GM10248 (cell line): ENCODE measurements at regions not wholly inside any gene's neighbourhood (a gene's known extent, or its start where the extent isn't known, plus 50 kb on each side); places are given as distances from the start of the nearest gene placed in this dataset.
"Not testable (repeated sequence)": the region's sequence is repeated elsewhere in the genome, so short reads cannot be mapped to it uniquely, and the experiment has no call there.

Experiments
- CTCF ChIA-PET: fragments of 300-600 bp; sonication (Branson Sonifier 250); formaldehyde crosslinking; extraction: SDS; loops from one replicate; lab custom pipeline; 2021; ENCODE audit warnings: antibody characterized with exemption; lab: Yijun Ruan, JAX
- POLR2A ChIA-PET: fragments of 350-650 bp; sonication (Branson Sonifier 250); formaldehyde crosslinking; extraction: SDS; loops from one replicate; lab custom pipeline; 2020; ENCODE audit warnings: antibody characterized with exemption; lab: Yijun Ruan, JAX
- DNase-seq: peaks from one replicate; pipeline ENCODE4 v3.0.0; 2012; ENCODE audit errors: extremely low spot score

DNA sequence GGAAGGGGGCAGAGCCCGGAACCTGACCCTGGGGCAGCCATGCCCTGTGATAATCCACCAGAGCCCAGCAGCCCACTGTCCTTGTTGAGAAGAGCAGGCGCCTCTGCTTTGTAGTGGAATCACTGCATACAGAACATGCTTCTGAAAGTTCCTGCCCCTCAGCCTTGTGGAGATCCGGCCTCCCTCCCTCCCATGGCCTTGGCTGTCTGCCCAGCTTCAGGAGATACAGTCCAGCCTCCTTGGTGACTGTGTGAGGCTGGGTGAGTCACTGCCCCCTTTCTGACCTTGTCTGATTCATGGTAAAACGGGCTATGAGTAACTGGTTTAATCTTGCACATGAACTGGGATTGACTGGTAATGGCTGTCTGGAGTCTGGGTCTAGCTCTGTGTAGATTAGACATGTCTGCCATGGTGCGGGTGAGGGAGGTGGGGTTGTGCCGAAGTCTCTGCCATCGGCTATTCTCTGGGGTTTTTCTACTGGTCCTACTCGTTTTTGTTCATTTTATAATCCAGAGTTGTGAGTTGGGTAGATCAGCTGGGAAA, 144.0 kb upstream of the ZNF469 start:
- CTCF ChIA-PET, POLR2A ChIA-PET: not testable (repeated sequence)
- peak; percentile 38 for DNase-seq

DNA sequence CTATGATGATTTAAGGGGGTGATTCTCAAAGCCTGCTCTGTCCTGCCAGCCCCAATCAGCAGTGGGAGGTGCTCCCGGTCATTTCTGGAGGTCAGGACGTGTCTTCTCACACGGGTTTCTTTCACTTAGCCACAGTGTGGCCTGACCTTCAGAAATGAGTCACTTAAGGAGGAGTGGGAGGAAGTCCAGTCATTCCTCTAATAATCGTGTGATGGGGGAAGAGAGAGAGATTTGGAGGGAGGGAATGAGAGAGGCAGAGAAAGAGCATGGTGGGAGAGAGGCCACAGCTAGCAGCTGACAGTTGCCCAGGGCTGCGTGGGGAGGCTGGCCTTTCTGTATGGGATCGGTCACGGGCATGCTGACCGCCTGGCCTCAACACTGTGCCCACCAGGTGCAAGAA, 142.6 kb upstream of the ZNF469 start:
- POLR2A ChIA-PET, CTCF ChIA-PET: not testable (repeated sequence)
- peak; percentile 22 for DNase-seq

DNA sequence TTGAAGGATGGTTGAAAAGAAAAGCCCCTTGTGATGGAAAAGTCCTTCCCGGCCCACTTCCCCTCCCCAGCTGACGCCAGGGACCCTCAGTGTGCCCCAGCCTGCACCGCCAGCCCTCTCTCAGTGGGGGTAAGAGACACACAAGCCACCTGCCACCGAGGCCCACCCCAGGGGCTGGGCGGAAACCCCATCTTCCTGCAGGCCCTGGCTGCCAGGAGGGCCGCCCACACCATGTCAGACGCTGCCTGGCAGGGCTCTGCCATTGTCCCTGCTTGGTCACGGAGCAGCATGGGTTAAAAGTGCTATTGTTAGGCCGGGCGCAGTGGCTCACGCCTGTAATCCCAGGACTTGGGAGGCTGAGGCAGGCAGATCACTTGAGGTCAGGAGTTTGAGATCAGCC, 142.0 kb upstream of the ZNF469 start:
- POLR2A ChIA-PET, CTCF ChIA-PET, DNase-seq: not testable (repeated sequence)

DNA sequence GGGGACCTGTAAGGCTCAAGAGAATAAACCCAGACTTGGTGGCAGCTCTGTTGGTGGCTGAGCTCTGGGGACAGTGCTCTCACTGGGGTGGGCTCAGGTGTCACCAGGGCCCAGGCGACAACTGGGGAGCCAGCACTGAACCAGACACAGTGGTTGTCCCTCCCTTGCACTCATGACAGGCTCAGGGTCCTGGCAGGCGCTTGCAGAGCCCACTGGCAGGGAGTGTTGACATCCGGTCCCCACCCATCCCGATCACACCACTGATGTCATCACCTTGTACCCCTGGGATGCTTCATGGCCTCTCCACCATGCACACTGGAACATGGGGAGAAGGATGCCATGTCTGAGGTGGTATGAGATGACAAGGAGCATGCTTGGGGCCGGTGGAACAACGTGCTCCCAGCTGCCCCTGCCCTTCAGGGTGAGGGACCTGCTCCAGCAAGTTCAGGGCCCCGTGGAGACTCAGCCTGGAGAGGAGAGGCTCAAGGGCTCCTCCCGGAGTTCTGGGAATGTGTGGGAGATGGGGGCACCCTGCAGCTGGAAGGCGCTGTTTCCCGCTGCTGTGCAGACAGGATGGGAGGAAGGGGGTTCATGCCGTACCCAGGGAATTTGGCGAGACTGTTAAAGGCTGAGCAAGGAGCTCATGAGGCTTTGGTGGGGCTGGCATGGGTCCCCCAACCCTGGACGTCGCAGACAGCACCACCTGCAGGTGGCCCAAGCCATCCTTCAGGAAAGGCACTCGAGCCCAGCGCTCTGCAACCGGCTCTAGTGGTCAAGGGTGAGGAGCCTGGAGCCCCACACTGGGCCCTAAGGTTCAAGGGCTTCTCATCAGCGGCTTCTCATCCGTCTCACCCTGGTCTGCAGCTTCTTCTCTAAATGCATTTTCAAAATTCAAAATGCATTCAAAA, 141.1 kb upstream of the ZNF469 start:
- CTCF ChIA-PET, POLR2A ChIA-PET, DNase-seq: not testable (repeated sequence)

DNA sequence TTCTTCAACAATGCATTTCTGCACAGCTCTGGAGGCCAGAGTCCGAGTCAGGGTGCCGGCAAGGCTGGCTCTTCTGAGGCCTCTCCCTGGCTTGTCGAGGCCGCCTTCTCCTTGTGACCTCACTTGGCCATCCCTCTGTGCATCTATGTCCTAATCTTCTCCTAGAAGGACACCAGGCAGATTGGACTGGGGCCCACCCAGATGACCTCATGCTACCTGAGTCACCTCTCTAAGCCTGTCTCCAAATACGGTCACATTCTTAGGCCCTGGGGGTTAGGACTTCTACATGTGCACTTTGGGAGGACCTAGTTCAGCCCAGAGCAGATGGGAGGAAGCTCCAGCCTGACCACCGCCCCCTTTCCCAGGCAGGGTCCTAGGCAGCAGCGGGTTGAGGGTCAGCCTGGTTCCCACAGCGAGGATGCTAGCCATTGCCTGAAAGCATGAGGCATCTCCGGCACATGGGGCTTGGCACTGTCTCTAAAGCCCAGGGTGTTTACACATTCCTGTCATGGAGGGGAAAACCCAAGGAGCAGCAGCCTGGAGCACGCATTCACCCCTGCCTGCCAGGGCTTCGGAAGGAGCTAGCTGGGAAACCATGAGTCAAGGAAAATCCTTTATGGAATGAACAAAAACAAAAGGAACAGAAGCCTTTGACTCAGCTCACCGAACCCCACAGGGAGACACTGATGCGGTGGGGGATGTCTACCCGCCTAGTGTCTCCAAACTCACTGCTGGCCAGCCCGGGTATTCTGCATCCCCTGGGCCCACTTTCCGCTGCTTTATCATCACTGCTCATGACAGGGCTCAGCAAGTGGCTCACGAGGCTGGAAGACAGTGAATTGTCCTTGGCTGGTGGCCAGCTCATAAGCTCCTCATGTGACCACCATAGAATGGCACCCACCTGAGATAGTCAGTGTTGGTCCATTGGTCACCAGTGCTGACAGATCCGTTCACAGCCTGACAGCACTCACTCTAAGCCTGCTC, 140.2 kb upstream of the ZNF469 start:
- POLR2A ChIA-PET, DNase-seq, CTCF ChIA-PET: not testable (repeated sequence)

DNA sequence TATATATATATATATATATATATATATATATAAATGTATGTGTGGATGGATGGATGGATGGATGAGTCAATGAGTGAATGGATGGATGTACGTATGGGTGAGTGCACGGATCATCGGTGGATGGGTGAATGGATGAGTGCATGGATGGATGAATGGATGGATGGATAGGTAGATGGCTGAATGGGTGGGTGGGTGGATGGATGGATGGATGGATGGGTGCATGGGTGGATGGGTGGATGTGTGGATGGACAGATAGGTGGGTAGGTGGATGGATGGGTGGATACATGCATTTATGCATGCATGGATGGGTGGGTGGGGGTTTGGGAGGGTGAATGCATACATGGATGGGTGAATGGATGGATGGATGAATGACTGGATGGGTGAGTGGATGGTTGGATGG, 138.8 kb upstream of the ZNF469 start:
- DNase-seq, CTCF ChIA-PET: not testable (repeated sequence)

DNA sequence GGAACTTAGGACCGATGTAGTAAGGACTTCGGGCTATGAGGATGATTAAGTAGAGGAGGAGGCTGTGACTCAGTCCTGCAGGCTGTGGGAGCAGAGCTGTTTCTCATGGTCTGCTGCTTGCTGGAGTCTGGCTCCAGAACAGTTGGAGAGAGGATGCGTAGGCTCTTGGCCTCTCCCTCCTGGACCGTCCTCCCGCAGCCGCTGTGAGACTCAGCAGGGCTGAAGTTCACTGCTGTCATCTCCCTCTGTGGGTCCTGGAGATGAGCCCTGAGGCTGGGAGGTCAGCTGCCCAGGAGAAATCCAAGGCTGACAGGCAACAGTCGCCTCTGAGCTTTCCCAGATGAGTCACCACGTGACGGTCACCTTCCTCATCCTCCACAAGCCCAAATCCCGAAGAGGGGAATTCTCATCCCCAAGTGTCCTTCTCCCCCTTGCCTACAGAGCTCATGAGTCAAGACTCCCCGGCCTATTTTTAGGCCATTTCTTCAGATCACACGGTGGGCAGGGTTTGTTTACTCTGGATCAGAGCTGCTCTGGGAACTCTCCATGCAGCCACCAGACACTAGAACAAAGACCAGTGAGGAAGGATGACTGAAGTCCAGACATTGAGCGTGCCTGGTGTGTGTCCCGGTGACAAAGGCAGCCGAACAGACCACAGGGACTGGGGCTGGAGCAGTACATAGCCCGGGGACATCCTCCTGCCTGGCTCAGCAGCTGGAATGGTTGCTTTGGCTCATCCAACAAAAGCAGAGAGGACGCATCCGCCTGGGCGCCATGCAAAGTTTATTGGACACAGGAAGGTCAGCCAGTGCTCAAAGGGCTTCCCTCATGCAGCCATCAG, 137.3 kb upstream of the ZNF469 start:
- DNase-seq, CTCF ChIA-PET, POLR2A ChIA-PET: not testable (repeated sequence)

More for the DNA sequence above, 138.8 kb upstream of the ZNF469 start:
- POLR2A ChIA-PET = not testable (repeated sequence)

DNA sequence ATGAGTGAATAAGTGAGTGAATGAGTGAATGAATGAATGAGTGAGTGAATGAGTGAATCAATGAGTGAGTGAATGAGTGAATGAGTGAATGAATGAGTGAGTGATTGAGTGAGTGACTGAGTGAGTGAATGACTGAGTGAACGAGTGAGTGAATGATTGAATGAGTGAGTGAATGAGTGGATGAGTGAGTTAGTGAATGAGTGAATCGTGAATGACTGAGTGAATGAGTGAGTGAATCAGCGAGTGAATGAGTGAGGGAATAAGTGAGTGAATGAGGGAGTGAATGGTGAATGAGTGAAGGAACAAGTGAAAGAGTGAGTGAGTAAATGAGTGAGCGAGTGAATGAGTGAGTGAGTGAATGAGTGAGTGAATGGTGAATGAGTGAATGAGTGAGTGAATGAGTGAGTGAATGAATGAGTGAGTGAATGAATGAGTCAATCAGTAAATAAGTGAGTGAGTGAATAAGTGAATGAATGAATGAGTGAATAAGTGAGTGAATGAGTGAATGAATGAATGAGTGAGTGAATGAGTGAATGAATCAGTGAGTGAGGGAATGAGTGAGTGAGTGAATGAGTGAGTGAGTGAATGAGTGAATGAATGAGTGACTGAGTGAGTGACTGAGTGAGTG, 135.7 kb upstream of the ZNF469 start:
- DNase-seq, CTCF ChIA-PET, POLR2A ChIA-PET: not testable (repeated sequence)

DNA sequence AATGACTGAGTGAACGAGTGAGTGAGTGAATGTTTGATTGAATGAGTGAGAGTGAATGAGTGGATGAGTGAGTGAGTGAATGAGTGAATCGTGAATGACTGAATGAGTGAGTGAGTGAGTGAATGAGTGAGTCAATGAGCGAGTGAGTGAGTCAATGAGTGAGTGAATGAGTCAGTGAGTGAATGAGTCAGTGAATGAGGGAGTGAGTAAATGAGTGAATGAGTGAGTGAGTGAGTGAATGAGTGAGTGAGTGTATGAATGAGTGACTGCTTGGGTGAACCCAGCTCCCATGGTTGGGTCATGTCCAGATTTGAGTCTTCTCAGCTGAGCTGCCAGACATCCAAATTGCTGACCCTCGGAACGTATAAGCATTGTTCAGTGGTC, 135.2 kb upstream of the ZNF469 start:
- CTCF ChIA-PET = not testable (repeated sequence)

DNA sequence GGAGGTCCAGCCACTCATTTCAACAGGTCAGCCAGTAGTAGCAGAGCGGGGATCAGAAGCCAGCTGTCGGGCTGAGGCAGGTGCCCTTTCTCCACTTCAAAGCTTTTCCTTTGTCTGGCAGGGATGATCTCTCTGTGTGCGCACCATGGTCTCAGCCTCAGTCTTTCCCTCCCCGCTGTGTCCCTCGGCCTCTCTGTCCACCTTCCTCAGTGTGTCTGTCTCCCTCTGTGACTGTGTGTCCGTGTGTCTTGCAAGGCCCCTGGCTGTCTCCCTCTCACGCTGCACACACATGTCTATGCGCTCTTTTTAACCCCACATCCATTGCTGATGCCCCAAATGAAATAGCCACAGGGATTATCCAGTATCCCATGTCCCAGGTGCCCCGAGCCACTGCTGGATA, 134.0 kb upstream of the ZNF469 start:
- POLR2A ChIA-PET, CTCF ChIA-PET: not testable (repeated sequence)

More for the DNA sequence above, 135.2 kb upstream of the ZNF469 start:
- POLR2A ChIA-PET, DNase-seq: not testable (repeated sequence)

DNA sequence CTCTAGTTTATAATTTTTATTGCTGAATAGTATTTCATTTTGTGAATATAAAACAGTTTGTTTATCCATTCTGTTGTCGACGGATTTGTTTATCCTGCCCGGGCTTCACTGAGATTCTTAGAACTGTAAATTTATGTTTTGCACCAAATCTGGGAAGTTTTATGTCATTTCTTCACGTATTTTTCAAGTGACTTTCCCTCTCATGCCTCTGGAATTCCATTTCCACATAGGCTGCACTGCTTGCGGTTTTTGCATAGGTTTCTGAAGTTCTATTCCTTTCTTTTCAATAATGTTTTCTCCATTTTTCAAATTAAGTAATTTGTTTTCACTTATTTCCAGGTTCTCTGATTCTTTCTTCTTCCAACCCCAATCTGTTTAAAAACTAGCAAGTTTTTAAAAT, 132.4 kb upstream of the ZNF469 start:
- POLR2A ChIA-PET, DNase-seq, CTCF ChIA-PET: not testable (repeated sequence)

More for the DNA sequence above, 134.0 kb upstream of the ZNF469 start:
- not testable (repeated sequence) for DNase-seq

DNA sequence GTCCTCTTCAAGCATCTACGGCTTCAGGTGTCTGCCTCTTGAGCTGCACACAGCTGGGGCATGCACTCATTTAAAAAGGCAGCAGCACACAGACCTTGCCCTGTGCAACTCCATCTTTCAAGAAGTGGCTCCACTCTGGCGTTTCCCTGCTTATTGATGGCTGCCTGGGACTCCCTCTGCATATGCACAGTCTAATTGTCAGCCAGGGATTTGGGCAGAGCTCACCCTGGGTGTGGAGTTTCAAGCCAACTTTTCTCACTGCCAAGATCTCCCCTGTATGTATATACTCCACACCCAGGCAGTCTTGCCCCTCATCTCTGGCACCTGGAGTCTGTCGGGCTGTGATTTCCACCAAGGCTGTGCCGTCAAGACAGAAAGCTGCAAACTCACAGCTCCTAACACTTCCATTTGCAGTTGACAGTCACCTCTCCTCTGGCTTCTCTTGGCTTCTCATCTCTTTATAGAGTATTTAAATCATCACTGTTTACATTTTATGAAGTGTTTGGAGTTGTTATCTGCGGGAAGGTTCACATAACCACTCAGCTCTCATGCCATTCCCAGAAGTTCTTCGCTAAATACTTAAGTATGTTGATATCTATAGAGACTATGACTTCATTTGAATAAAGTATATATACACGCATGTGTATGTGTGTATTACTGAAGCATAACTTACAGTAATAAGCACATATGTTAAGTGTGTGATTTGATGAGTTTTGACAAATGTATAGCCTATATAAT, 130.5 kb upstream of the ZNF469 start:
- POLR2A ChIA-PET, CTCF ChIA-PET, DNase-seq: not testable (repeated sequence)

DNA sequence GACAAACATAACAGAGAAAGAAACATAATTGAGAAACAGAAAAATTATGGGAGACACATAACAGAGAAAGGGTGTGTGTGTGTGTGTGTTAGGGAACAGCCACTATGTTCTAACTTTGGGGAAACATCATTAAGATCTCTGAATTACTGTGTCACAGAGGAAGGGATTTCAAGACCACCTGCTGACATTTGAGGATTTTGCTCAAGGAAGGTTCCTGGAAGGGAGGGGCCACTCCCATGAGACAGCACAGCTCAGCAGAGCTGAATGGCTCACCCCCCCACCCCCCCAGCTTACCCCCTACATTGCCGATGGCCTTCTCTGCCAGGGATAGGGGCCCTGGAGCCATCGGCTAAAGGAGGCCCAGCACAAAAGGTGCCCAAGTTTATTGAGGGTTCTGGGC, 124.6 kb upstream of the ZNF469 start:
- DNase-seq, CTCF ChIA-PET, POLR2A ChIA-PET: not testable (repeated sequence)

DNA sequence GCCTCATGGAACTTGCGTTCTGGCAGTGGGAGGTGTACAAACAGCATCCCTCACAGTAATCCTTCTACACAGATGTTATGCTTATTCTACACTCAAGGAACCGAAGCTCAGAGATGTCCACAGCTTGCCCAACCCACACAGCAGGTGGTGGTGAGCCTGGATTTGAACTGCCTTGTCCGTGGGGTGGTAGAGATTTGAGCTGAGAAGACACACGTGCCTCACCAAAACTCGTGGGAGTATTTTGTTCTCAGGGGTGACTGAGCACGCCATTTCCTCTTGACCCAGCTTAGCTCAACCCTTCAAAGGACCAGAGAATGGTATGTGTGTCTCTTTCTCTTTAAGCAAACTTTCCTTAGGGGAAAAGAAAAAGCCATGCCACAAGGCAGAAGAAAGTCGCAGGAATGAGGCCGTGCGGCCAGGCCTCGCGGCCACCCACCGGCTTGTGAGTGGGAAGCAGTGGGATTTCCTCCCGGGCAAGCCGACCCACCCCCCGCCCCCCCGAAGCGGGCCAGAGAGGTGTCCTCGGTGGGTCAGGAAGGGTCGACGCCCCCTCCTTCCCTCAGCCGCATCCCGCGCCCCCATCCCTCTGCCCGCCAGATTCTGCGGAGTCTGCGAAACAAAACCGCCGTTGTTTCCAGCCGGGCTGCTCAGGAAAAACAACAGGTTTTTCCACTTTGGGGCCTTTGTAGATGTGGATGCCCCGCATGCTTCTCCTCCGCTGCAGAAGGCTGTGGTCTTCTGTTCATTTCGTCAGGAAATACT, 123.8 kb upstream of the ZNF469 start:
- POLR2A ChIA-PET, DNase-seq, CTCF ChIA-PET: not testable (repeated sequence)

DNA sequence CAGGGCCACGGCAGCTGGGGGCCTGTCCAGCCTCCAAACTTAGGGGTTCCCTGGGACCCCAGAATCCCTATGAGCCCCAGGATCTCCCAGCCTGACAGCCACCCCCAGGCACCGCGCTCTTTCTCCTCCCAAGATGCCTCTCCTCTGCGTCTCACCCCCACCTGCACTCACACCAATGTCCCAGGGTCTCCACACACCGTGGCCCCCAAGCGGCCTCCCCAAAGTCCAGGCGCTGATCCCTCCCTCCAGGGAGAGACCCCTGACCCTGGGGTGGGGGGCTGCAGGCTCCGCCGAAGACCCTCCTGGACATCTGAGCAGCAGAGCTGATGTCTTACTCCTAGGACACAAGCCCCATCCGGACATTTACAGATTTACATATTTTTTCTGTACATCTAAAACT, 123.2 kb upstream of the ZNF469 start:
- CTCF ChIA-PET, POLR2A ChIA-PET, DNase-seq: not testable (repeated sequence)

DNA sequence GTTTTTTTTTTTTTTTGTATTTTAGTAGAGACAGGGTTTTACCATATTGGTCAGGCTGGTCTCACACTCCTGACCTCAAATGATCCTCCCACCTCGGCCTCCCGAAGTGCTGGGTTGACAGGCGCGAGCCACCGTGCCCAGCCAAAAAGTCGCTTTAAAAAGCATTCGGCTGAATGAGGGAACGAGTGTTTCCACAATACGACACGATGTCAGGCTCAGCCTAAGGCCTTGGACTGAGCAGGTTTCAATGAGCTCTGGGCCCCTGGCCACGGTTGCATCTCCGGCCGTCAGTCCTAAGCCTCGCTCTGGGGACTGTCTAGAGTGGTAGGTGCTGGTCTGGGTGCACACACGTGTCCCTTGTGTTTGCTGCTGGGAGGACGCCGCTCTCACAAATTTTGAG, 122.6 kb upstream of the ZNF469 start:
- DNase-seq, CTCF ChIA-PET, POLR2A ChIA-PET: not testable (repeated sequence)
